Nephron (organoid): ENCODE measurements at regions not wholly inside any gene's neighbourhood (a gene's known extent, or its start where the extent isn't known, plus 50 kb on each side); places are given as distances from the start of the nearest gene placed in this dataset.
"Not testable (repeated sequence)": the region's sequence is repeated elsewhere in the genome, so short reads cannot be mapped to it uniquely, and the experiment has no call there.

Experiments used
- H3K27ac Mint-ChIP-seq, 3 experiments: 2 replicates each; pipeline ENCODE4 v1.8.0; 2020; ENCODE audit warnings: mixed read lengths in 3 of 3, mild to moderate bottlenecking in 2 of 3, moderate library complexity in 1 of 3
- H3K27me3 Mint-ChIP-seq: 2 replicates; pipeline ENCODE4 v1.8.0; 2021; ENCODE audit warnings: low read depth, mild to moderate bottlenecking, moderate library complexity, mixed read lengths
- H3K36me3 Mint-ChIP-seq: 2 replicates; pipeline ENCODE4 v1.8.0; 2020; ENCODE audit warnings: low read depth, mixed read lengths
- H3K4me1 Mint-ChIP-seq: 2 replicates; pipeline ENCODE4 v1.8.0; 2020; ENCODE audit warnings: mixed read lengths
- H3K4me3 Mint-ChIP-seq, 3 experiments: 2 replicates each; pipeline ENCODE4 v1.8.0; 2020; ENCODE audit warnings: mild to moderate bottlenecking in 3 of 3, mixed read lengths in 3 of 3, moderate library complexity in 2 of 3
- H3K9me3 Mint-ChIP-seq: 2 replicates; pipeline ENCODE4 v1.8.0; 2020; ENCODE audit warnings: mixed read lengths
- CTCF ChIP-seq, 3 experiments: fragments of 200-600 bp; sonication (generic); IDR thresholded peaks; one replicate each; pipeline ENCODE4 v1.5.0; 2021; ENCODE audit warnings: antibody characterized with exemption in 3 of 3; ENCODE audit not compliant: unreplicated experiment in 3 of 3

DNA sequence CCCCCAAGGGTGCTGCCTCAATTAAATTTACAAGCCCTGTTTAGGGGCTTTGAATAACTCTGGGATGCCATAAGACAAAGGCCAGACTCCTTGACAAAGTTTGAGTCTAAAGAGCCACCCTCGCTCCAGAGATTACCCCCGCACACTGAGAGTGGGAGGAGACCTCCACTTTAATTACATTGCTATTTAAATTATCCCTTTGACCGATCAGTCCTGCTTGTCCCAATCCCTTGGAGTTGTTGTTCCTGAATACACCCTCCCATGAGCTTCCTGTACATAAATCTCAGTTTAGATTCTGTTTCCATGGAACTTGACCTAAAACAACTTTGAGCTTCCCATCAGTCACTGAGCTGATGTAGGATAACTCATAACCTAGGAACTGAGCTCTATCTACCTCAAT is 596.3 kb downstream of the PYDC2 start:
- H3K4me1 Mint-ChIP-seq, result peaks cover 5% of the 10 kb centered on the region
- H3K9me3 Mint-ChIP-seq, result no peaks in the 10 kb centered on the region
- no peaks in the 10 kb centered on the region for H3K36me3 Mint-ChIP-seq
- no peak overlapping the region for H3K4me3 Mint-ChIP-seq
- TF ChIP-seq CTCF (IDR thresholded peaks at IDR 0.05; ENCODE audit: unreplicated experiment in 3 of 3), result no peak
- no peaks in the 10 kb centered on the region for H3K27me3 Mint-ChIP-seq
- H3K27ac Mint-ChIP-seq, result peak overlapping the region in 1 of 3 experiments; percentile 47

DNA sequence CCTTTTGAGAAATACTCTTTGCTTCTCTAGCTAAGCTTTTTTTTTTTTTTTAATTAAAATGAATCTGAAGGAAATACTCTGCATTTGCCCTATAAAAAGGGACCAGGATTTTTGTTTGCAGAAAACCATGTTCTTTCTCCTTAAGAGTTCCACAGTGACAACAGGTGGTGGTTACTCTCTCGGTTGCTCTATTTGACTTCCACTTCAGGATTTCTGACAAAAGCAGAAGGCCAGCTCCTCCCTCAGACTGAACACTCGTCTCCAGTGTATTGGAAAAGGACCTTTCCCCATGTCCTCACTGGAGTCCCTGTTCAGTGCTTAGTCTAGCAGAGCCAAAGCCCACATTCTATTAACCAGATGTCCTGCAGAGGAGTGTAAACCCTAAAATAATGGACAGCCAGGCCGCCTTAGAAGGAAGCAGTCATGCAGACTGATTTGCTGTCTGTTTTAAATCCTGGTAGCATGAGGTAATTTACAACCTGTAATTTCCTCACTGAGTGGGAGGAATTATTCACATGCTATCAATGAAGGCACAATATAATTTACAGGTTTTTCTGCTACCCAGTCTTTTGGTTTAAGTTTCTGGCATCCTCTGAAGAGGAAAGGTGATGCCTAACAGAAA is 599.3 kb downstream of the PYDC2 start:
- peaks cover 5% of the 10 kb centered on the region for H3K4me1 Mint-ChIP-seq
- no peak for TF ChIP-seq CTCF (IDR thresholded peaks at IDR 0.05; ENCODE audit: unreplicated experiment in 3 of 3)
- no peak overlapping the region for H3K4me3 Mint-ChIP-seq
- no peaks in the 10 kb centered on the region for H3K27me3 Mint-ChIP-seq
- peak overlapping the region; percentile 23 to 59 (median 59) for H3K27ac Mint-ChIP-seq
- no peaks in the 10 kb centered on the region for H3K9me3 Mint-ChIP-seq
- no peaks in the 10 kb centered on the region for H3K36me3 Mint-ChIP-seq

DNA sequence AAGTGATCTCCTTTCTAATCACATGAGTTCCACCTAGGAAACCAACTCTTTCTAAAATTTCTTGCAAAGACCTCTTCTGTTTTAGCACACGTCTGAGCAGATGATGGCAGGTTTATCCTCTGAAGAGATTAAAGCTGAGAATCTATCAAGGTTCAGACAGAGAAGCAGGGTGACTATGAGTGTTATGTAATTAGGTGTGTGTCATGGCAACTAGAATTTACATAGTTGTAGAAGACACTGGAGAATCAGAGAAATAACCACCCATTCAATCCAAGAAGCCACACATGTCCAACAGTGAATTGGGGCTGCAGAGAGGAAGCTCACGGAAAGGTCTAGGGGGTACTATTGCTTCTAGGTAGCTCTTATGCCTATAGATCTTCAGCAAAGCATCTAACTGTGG is 600.5 kb downstream of the PYDC2 start:
- Mint-ChIP-seq H3K27ac (no peak overlapping the region), H3K9me3 (no peaks in the 10 kb centered on the region), H3K4me1 (peaks cover 5% of the 10 kb centered on the region), H3K27me3 (no peaks in the 10 kb centered on the region), H3K36me3 (no peaks in the 10 kb centered on the region), H3K4me3 (no peak overlapping the region)
- no peak for TF ChIP-seq CTCF (IDR thresholded peaks at IDR 0.05; ENCODE audit: unreplicated experiment in 3 of 3)

DNA sequence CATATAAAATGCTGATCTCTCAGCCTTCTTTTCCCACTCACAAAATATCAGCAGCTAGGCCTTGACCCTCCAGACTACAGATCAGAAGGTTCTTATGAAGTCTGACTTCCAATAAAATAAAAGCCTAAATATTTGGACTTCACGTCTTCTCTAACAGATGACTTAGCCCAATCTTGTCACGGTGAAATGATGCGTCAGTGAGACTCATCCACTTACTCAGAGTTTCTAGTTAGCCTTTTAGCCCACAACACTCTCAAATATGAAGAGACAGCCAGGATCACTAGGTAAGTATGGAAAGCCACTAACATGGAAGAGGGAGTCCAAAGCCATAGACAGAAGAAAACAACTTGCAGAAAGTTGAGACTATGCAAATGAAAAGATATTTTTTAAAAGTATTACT is 601.2 kb downstream of the PYDC2 start:
- no peak for TF ChIP-seq CTCF (IDR thresholded peaks at IDR 0.05; ENCODE audit: unreplicated experiment in 3 of 3)
- Mint-ChIP-seq H3K36me3 (no peaks in the 10 kb centered on the region), H3K4me3 (no peak overlapping the region), H3K27ac (no peak overlapping the region), H3K27me3 (no peaks in the 10 kb centered on the region), H3K9me3 (no peaks in the 10 kb centered on the region), H3K4me1 (peaks cover 5% of the 10 kb centered on the region)

- no peak for TF ChIP-seq CTCF (IDR thresholded peaks at IDR 0.05; ENCODE audit: unreplicated experiment in 3 of 3)
- Mint-ChIP-seq H3K27ac (no peak overlapping the region), H3K4me1 (peaks cover 5% of the 10 kb centered on the region), H3K36me3 (no peaks in the 10 kb centered on the region), H3K9me3 (no peaks in the 10 kb centered on the region), H3K4me3 (peak overlapping the region in 2 of 3 experiments; percentile 44 to 52), H3K27me3 (no peaks in the 10 kb centered on the region)
Measured at GRCh38 chr3:192063570-192063969, 602.6 kb downstream of the PYDC2 start.

GRCh38 chr3:192064959-192065358 is 604.0 kb downstream of the PYDC2 start:
- no peak overlapping the region for H3K4me3 Mint-ChIP-seq
- H3K27ac Mint-ChIP-seq, result no peak overlapping the region
- H3K36me3 Mint-ChIP-seq, result no peaks in the 10 kb centered on the region
- TF ChIP-seq CTCF (IDR thresholded peaks at IDR 0.05; ENCODE audit: unreplicated experiment in 3 of 3), result no peak
- no peaks in the 10 kb centered on the region for H3K9me3 Mint-ChIP-seq
- H3K27me3 Mint-ChIP-seq, result no peaks in the 10 kb centered on the region
- H3K4me1 Mint-ChIP-seq, result peaks cover 5% of the 10 kb centered on the region

GRCh38 chr3:192066253-192066652 is 605.3 kb downstream of the PYDC2 start:
- H3K9me3 Mint-ChIP-seq, H3K4me1 Mint-ChIP-seq, H3K27ac Mint-ChIP-seq, H3K36me3 Mint-ChIP-seq, H3K27me3 Mint-ChIP-seq, H3K4me3 Mint-ChIP-seq: not testable (repeated sequence)
